HG03469 (cell line): ENCODE measurements at regions not wholly inside any gene's neighbourhood (a gene's known extent, or its start where the extent isn't known, plus 50 kb on each side); places are given as distances from the start of the nearest gene placed in this dataset.
A peak's percentile ranks its signal among the peaks of the same experiment; 100 is the strongest.
"Not testable (repeated sequence)": the region's sequence is repeated elsewhere in the genome, so short reads cannot be mapped to it uniquely, and the experiment has no call there.

Experiments used
- ATAC-seq: cut with Tn5 transposase; IDR thresholded peaks from one replicate; pipeline ENCODE4 v1.9.1; 2021; ENCODE audit warnings: mild to moderate bottlenecking, moderate library complexity, moderate number of reproducible peaks; ENCODE audit not compliant: unreplicated experiment

DNA sequence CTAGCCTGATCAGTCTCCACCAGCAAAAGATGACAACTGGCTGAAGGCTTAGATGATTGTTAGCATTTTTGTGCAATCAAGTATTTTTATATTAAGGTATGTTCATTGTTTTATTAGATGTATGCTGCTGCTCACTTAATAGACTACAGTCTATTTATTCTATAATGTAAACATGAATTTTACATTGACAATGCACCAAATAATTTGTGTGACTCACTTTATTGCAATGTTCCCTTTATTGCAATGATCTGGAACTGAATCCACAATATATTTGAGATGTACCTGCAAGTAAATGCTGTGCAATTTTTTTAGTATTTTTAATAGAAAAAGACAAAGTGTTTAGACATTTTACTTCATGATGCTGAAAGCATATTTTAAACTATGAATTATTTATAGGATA, 896.5 kb downstream of the AMY1C start:
- no peak for ATAC-seq

- ATAC-seq = peak; percentile 72
These were observed 898.6 kb downstream of the AMY1C start for GRCh38 chr1:104648269-104648691.

DNA sequence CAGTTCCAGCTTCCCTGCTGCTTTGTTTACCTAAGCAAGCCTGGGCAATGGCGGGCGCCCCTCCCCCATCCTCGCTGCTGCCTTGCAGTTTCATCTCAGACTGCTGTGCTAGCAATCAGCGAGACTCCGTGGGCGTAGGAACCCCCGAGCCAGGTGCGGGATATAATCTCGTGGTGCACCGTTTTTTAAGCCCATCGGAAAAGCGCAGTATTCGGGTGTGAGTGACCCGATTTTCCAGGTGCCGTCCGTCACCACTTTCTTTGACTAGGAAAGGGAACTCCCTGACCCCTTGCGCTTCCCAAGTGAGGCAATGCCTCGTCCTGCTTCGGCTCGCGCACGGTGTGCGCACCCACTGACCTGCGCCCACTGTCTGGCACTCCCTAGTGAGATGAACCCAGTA, 914.7 kb downstream of the AMY1C start:
- not testable (repeated sequence) for ATAC-seq

GRCh38 chr1:104665300-104665699, 915.6 kb downstream of the AMY1C start:
- ATAC-seq = no peak

- no peak for ATAC-seq
These were observed 922.1 kb downstream of the AMY1C start for GRCh38 chr1:104671684-104672353.

GRCh38 chr1:104699433-104699832, 949.7 kb downstream of the AMY1C start:
- no peak for ATAC-seq

- ATAC-seq = no peak
These were observed 953.0 kb downstream of the AMY1C start for GRCh38 chr1:104702731-104703130.

- peak; percentile 27 for ATAC-seq
These were observed 957.0 kb downstream of the AMY1C start for GRCh38 chr1:104706631-104707147.

- ATAC-seq = no peak
These were observed 969.1 kb downstream of the AMY1C start for GRCh38 chr1:104718752-104719151.

DNA sequence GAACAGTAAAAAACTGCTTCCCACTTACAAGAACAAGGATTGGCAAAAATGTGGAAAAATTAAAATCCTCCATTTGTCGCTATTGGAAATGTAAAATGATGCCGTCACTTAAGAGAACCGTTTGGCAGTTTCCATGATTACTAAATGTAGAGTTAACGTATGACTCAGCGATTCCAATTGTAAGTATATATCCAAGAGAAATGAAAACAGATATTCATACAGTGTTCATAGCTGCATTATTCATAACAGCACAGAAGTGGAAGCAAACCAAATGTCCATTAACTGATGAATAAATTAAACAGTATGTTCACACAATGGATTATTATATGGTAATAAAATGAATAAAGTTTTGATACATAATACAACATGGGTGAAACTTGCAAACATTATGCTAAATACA, 971.0 kb downstream of the AMY1C start:
- ATAC-seq = no peak

DNA sequence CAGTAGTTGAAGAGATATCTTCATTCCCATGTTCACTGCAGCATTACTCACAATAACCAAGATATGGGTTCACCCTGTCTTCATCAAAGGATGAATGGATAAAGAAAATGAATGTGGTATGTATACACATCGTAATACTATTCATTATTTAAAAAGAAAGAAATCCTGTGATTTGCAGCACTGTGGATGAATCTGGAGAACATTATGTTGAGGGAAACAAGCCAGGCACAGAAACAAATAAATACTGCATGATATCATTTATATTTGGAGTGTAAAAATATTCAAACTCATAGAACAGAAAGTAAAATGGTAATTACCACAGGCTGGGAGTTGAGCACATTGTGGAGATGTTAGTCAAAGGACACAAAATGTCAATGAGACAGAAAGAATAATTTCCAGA, 977.2 kb downstream of the AMY1C start:
- no peak for ATAC-seq

- ATAC-seq = no peak
These were observed 984.2 kb downstream of the AMY1C start for GRCh38 chr1:104733866-104734265.

DNA sequence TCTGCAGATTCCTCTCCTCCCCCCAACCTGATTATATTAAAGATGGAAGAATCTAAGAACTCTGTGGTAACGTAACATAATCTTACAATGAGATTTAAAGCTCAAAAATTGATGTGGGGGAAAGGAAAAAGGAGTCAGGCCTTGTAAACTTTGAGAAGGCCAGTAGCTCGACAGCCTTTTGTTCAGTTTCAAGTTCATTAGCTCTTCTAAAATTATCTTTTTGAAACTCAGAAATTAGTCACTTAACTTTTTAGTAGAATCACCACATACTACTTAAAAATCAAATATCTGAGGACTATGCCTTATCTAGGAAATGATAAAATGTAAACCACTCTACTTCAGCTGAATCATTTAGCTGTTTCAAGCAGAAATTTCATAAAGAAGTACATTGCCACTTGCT, 996.2 kb downstream of the AMY1C start:
- no peak for ATAC-seq

- no peak for ATAC-seq
These were observed 997.3 kb downstream of the AMY1C start for GRCh38 chr1:104746994-104747393.

GRCh38 chr1:104760017-104760416, 1010.3 kb downstream of the AMY1C start:
- ATAC-seq = peak; percentile 95

DNA sequence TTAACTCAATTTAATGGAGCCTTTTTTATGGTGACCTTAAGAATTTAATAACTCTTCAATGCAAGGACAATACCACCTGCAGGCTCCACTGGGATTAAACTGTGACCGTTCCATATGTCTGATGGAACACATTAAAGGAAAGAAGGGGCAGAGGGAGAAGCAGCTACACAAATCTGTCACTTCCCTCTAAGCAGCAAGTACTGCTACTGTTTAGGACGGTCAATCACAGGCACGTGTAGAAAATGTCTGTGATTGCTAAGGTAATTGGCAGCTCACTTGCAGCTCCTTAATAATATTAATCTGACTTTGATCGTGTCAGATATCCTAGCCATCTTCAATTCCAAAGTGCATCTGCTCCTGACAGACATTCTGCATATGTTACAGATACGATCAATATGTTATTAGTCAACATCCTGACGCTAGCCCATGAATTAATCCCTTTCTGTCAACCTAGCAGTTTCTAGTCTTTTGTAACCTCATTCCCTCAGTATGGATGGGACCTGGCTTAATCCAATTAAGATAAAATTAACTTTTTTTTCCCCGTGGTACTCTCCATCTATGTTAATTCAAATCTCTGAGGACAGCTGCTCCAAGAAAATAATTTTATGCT, 1012.4 kb downstream of the AMY1C start:
- ATAC-seq = no peak

- peak; percentile 68 for ATAC-seq
These were observed 1015.4 kb downstream of the AMY1C start for GRCh38 chr1:104765085-104765484.

DNA sequence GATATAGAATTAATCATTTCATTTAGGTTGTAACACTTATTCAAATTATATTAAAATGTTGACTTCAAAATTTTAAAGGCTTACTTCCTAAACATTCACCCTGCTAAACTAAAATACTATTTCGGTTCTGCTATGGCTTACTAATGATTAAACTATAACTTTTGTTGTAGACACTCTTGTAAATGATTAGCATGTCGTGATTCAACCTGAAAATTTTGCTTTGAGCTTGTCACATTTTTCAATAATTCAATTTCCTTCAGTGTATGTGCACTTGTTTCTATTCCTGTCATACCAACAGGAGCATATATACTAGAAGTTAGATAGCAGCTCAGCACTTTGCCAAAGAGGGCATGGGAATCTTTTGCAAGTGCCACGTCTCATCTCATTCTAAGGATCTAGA, 1018.8 kb downstream of the AMY1C start:
- ATAC-seq = peak; percentile 46

GRCh38 chr1:104780470-104781078, 1030.9 kb downstream of the AMY1C start:
- no peak for ATAC-seq

- no peak for ATAC-seq
These were observed 1036.0 kb downstream of the AMY1C start for GRCh38 chr1:104785575-104786187.

DNA sequence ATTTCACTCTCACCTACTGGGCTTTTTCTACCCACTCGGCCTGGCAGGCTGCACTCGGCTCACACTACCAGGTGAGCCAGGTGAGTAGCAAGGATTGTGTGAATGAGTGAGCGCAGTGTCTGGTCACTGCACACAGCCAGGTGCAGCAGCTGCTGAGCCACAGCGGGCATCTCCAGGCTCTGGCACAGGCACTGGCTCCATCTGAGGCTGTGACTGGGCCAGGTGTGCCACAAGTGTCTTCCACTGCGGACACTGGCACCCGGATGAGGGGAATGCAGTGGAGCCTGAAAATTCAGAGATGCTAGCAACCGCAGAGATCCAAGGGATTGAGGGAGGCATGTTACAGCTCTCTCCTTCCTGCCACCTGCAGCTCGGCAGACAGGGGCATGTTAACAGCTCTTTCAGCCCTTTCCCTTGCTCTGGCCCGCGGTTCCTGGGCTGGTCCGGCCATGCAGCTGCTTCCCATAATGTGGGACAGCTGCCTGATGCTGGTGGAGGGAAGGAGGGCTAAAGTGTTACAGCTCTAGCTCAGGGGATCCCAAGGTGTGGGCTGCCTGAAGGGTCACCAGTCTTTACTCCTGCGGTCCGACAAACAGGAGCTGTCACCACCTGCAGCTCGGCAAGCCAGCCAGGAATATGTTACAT, 1038.3 kb downstream of the AMY1C start:
- no peak for ATAC-seq
